Neuronal stem cell (in vitro differentiated cells): ENCODE measurements at regions not wholly inside any gene's neighbourhood (a gene's known extent, or its start where the extent isn't known, plus 50 kb on each side); places are given as distances from the start of the nearest gene placed in this dataset.
"Not testable (repeated sequence)": the region's sequence is repeated elsewhere in the genome, so short reads cannot be mapped to it uniquely, and the experiment has no call there.

Experiments
- DNase-seq: peaks from one replicate; pipeline ENCODE4 v3.0.0-alpha.2; 2013; ENCODE audit warnings: low spot score
- H2AFZ ChIP-seq: one replicate; pipeline ENCODE4 v1.6.1; 2013; ENCODE audit warnings: mild to moderate bottlenecking, low read length, inconsistent platforms
- H2AK5ac ChIP-seq: 2 replicates; pipeline ENCODE4 v1.6.1; 2013; ENCODE audit warnings: low read depth, mild to moderate bottlenecking, inconsistent platforms, low read length, moderate library complexity, mixed read lengths
- H2BK120ac ChIP-seq: 2 replicates; pipeline ENCODE4 v1.6.1; 2013; ENCODE audit warnings: low read depth, mild to moderate bottlenecking, inconsistent platforms, low read length, moderate library complexity, mixed read lengths
- H2BK12ac ChIP-seq: one replicate; pipeline ENCODE4 v1.6.1; 2013; ENCODE audit warnings: low read length, inconsistent platforms
- H2BK15ac ChIP-seq: 2 replicates; pipeline ENCODE4 v1.6.1; 2013; ENCODE audit warnings: mild to moderate bottlenecking, low read length, inconsistent platforms, mixed read lengths
- H2BK5ac ChIP-seq: one replicate; pipeline ENCODE4 v1.6.1; 2013; ENCODE audit warnings: inconsistent platforms, mild to moderate bottlenecking, low read length, moderate library complexity
- H3K14ac ChIP-seq: one replicate; pipeline ENCODE4 v1.6.1; 2013; ENCODE audit warnings: low read length, inconsistent platforms
- H3K18ac ChIP-seq: 2 replicates; pipeline ENCODE4 v1.6.1; 2013; ENCODE audit warnings: low read length, inconsistent platforms
- H3K23ac ChIP-seq: 2 replicates; pipeline ENCODE4 v1.6.1; 2013; ENCODE audit warnings: low read depth, mild to moderate bottlenecking, mixed read lengths, low read length, inconsistent platforms; ENCODE audit not compliant: poor library complexity
- H3K27ac ChIP-seq: replicated peaks from 3 replicates; pipeline ENCODE4 v1.5.1; 2013; ENCODE audit warnings: low read length, inconsistent platforms
- H3K27me3 ChIP-seq, 3 experiments: 2 replicates each; pipeline ENCODE4 v1.6.1; 2013; ENCODE audit warnings: low read length in 3 of 3, mild to moderate bottlenecking in 2 of 3, inconsistent platforms in 1 of 3, low read depth in 1 of 3, mixed read lengths in 1 of 3, moderate library complexity in 1 of 3; ENCODE audit not compliant: control insufficient read depth in 3 of 3, insufficient read depth in 3 of 3
- H3K36me3 ChIP-seq, 2 donors: replicated peaks in 1 of 2; 2 replicates each; pipeline ENCODE4 v1.6.1; 2013; ENCODE audit warnings: low read length in 2 of 2; ENCODE audit not compliant: control insufficient read depth in 2 of 2, insufficient read depth in 2 of 2
- H3K4ac ChIP-seq: 2 replicates; pipeline ENCODE4 v1.6.1; 2013; ENCODE audit warnings: inconsistent platforms, mild to moderate bottlenecking, low read length, moderate library complexity
- H3K4me1 ChIP-seq, 2 donors: 1 replicate in 1 of 2; 2 replicates in 1 of 2; pipeline ENCODE4 v1.6.1; 2013; ENCODE audit warnings: low read length in 2 of 2, low read depth in 1 of 2; ENCODE audit not compliant: control insufficient read depth in 2 of 2, insufficient read depth in 1 of 2
- H3K4me2 ChIP-seq: one replicate; pipeline ENCODE4 v1.6.1; 2013; ENCODE audit warnings: mild to moderate bottlenecking, low read length, inconsistent platforms; ENCODE audit not compliant: insufficient read depth, poor library complexity, severe bottlenecking
- H3K4me3 ChIP-seq, 2 donors: 2 replicates each; pipeline ENCODE4 v1.5.1; 2013; ENCODE audit warnings: low read length in 2 of 2, mild to moderate bottlenecking in 2 of 2, inconsistent platforms in 1 of 2, moderate library complexity in 1 of 2
- H3K79me1 ChIP-seq: one replicate; pipeline ENCODE4 v1.6.1; 2013; ENCODE audit warnings: low read depth, mild to moderate bottlenecking, inconsistent platforms, low read length, moderate library complexity
- H3K9ac ChIP-seq: one replicate; pipeline ENCODE4 v1.6.1; 2013; ENCODE audit warnings: mild to moderate bottlenecking, low read depth, low read length, inconsistent platforms; ENCODE audit not compliant: poor library complexity
- H3K9me3 ChIP-seq, 2 donors: replicated peaks in 1 of 2; 2 replicates each; pipeline versions ENCODE3 to v1.6.1; 2013; ENCODE audit warnings: low read length in 2 of 2, mild to moderate bottlenecking in 2 of 2, inconsistent platforms in 1 of 2, low read depth in 1 of 2, mixed read lengths in 1 of 2, moderate library complexity in 1 of 2; ENCODE audit not compliant: control insufficient read depth in 2 of 2, insufficient read depth in 1 of 2
- H4K8ac ChIP-seq: one replicate; pipeline ENCODE4 v1.6.1; 2013; ENCODE audit warnings: low read depth, mild to moderate bottlenecking, inconsistent platforms, low read length, moderate library complexity
- H4K91ac ChIP-seq: one replicate; pipeline ENCODE4 v1.6.1; 2013; ENCODE audit warnings: low read length, low read depth, mild to moderate bottlenecking, inconsistent platforms; ENCODE audit not compliant: poor library complexity
- whole genome bisulfite sequencing, 2 donors: extraction: QIAGEN DNeasy Blood & Tissue Kit; methylation state at CpG; one replicate each; pipeline ENCODE4 v1.1.7; 2013; ENCODE audit warnings: missing lambda C conversion rate in 2 of 2, mixed read lengths in 1 of 2; ENCODE audit not compliant: insufficient read length in 2 of 2, insufficient replicate concordance in 1 of 2; ENCODE audit errors: extremely low coverage in 2 of 2; 5-methylcytosine and 5-hydroxymethylcytosine counted together

DNA sequence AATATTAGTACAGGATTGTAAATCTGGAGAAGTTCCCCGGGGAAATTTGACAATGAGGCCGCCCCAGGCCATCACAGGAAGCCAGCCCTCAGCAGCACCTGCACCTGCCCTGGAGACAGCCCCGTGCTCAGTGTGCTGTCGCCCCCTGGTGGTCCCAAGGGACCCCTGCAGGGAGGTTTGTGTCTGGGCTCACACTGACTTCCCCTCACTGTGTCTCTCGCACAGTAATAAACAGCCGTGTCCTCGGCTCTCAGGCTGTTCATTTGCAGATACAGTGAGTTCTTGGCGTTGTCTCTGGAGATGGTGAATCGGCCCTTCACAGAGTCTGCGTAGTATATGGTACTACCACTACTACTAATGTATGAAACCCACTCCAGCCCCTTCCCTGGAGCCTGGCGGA lies 1011.2 kb downstream of the TMEM121 start:
- H2AFZ ChIP-seq, H4K8ac ChIP-seq, H4K91ac ChIP-seq, H3K27me3 ChIP-seq, H2BK15ac ChIP-seq, H2AK5ac ChIP-seq, H3K79me1 ChIP-seq, H3K4me3 ChIP-seq, H2BK120ac ChIP-seq, H3K4me1 ChIP-seq, DNase-seq, H3K23ac ChIP-seq, H3K14ac ChIP-seq, H3K4ac ChIP-seq, H3K4me2 ChIP-seq, H3K9ac ChIP-seq, H3K18ac ChIP-seq, H3K36me3 ChIP-seq, H2BK12ac ChIP-seq, H2BK5ac ChIP-seq, H3K27ac ChIP-seq: not testable (repeated sequence)
- peaks cover 0 to 13% of the 10 kb centered on the region in 2 donors for H3K9me3 ChIP-seq
- WGBS, 2 donors = no CpG with 5 or more reads among the region's 11 CpGs

DNA sequence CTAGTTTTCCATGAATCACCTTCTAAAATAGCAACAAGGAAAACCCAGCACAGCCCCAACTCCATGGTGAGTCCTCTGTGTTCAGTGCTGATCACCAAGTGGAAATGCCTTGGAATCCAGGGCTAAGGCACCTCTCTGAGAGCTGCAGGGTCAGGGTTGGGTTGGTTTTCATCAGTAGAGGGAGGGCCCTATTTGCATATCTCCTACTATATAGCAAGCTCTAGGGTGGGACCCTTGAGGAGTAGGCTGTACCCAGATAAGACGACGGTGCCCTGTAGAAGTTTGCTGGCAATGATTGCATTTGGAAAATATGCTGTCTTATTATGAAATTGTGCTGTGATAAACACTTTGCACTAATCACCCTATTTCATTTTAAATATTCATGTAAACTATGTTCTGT lies 1011.8 kb downstream of the TMEM121 start:
- no peak overlapping the region for H3K23ac ChIP-seq
- H3K79me1 ChIP-seq = no peaks in the 10 kb centered on the region
- H4K91ac ChIP-seq = no peak overlapping the region
- H4K8ac ChIP-seq = no peak overlapping the region
- H3K27ac ChIP-seq = no peak overlapping the region
- H3K14ac ChIP-seq = no peak overlapping the region
- no peak for DNase-seq
- no peaks in the 10 kb centered on the region for H3K27me3 ChIP-seq
- no peak overlapping the region for H2AK5ac ChIP-seq
- no peaks in the 10 kb centered on the region for H3K36me3 ChIP-seq
- no CpG with 5 or more reads among the region's 2 CpGs for WGBS, 2 donors
- H3K4ac ChIP-seq = no peak overlapping the region
- H2BK12ac ChIP-seq = no peak overlapping the region
- no peak overlapping the region for H2AFZ ChIP-seq
- no peak overlapping the region for H2BK15ac ChIP-seq
- H2BK5ac ChIP-seq = no peak overlapping the region
- H3K18ac ChIP-seq = no peak overlapping the region
- H3K4me1 ChIP-seq = no peaks in the 10 kb centered on the region
- no peak overlapping the region for H3K9ac ChIP-seq
- no peak overlapping the region for H3K4me3 ChIP-seq
- H2BK120ac ChIP-seq = no peak overlapping the region
- no peak overlapping the region for H3K4me2 ChIP-seq
- peaks cover 0 to 11% of the 10 kb centered on the region in 2 donors for H3K9me3 ChIP-seq

DNA sequence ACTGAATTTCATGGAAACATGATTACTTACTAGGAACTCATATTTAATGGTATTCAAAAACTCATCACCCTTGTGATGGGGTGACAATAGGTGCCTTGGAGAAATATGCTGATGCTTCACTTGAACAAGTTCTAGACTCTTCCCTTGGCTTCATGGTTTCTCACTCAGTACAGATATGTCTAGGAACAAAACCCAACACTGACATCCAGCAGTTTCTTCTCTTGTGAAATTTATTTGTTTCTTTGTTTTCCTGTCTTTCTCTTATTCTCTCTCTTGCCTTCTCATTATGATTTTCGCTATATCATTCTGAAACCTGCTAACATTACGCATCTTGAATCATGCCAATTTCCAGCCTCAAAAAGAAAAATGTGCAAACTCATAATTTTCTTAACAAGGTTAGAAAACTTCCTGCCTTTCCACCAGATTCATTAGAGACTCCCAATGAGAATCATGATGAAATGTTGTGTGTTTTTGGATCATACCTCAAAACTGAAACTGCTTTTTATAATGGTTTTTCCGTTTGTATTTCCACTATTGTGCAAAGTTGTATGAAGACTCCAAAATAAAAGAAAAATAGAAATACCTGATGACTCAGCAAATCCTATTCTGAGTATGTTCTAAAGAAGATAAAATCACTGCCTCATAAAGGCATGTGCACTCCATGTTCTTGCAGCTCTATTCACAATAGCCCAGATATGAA lies 1021.5 kb downstream of the TMEM121 start:
- no peak overlapping the region for H2BK15ac ChIP-seq
- no peak overlapping the region for H2AK5ac ChIP-seq
- DNase-seq = no peak
- no peak overlapping the region for H2BK5ac ChIP-seq
- H2BK120ac ChIP-seq = no peak overlapping the region
- H3K79me1 ChIP-seq = no peaks in the 10 kb centered on the region
- H3K4ac ChIP-seq = no peak overlapping the region
- WGBS, 2 donors = no CpG with 5 or more reads among the region's 3 CpGs
- no peaks in the 10 kb centered on the region for H3K27me3 ChIP-seq
- no peak overlapping the region for H3K23ac ChIP-seq
- H3K4me1 ChIP-seq = no peaks in the 10 kb centered on the region
- H4K91ac ChIP-seq = no peak overlapping the region
- no peak overlapping the region for H3K18ac ChIP-seq
- no peak overlapping the region for H3K14ac ChIP-seq
- no peak overlapping the region for H4K8ac ChIP-seq
- no peaks in the 10 kb centered on the region for H3K36me3 ChIP-seq
- no peak overlapping the region for H2AFZ ChIP-seq
- no peak overlapping the region for H3K4me2 ChIP-seq
- no peak overlapping the region for H2BK12ac ChIP-seq
- no peak overlapping the region for H3K27ac ChIP-seq
- no peak overlapping the region for H3K4me3 ChIP-seq
- peaks cover 0 to 19% of the 10 kb centered on the region in 2 donors for H3K9me3 ChIP-seq
- H3K9ac ChIP-seq = no peak overlapping the region

DNA sequence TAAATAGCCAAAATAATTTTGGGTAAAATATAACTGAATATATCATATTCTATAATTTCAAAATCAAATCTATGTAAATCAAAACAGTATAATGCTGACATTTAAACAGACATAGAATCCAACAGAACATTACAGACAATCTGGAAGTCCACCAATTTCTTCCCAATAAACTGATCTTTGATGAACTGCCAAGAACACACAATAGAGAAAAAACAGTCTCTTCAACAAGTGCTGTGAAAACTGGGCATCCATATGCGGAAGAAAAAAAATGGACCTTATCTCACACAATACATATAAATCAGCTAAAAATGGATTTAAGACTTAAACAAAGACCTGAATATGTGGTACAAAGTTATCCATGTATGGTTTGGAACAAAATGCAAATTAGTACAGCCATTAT lies 1022.7 kb downstream of the TMEM121 start:
- DNase-seq = no peak
- Histone ChIP-seq H3K27me3 (no peaks in the 10 kb centered on the region), H2BK15ac (no peak overlapping the region), H2AK5ac (no peak overlapping the region), H2AFZ (no peak overlapping the region), H2BK120ac (no peak overlapping the region), H3K27ac (no peak overlapping the region), H3K79me1 (no peaks in the 10 kb centered on the region), H2BK5ac (no peak overlapping the region), H4K8ac (no peak overlapping the region), H3K18ac (no peak overlapping the region), H4K91ac (no peak overlapping the region), H2BK12ac (no peak overlapping the region), H3K4ac (no peak overlapping the region), H3K9me3 (peaks cover 0 to 22% of the 10 kb centered on the region in 2 donors), H3K23ac (no peak overlapping the region), H3K36me3 (no peaks in the 10 kb centered on the region), H3K4me3 (no peak overlapping the region), H3K14ac (no peak overlapping the region), H3K9ac (no peak overlapping the region), H3K4me1 (no peaks in the 10 kb centered on the region), H3K4me2 (no peak overlapping the region)
- WGBS, 2 donors = no CpG with 5 or more reads among the region's 1 CpG
